GM12878 (cell line): ENCODE measurements at regions not wholly inside any gene's neighbourhood (a gene's known extent, or its start where the extent isn't known, plus 50 kb on each side); places are given as distances from the start of the nearest gene placed in this dataset.

Experiments used
- CTCF ChIP-seq, 3 experiments: IDR thresholded peaks in 2 of 3; conservative IDR thresholded peaks in 1 of 3; 2 replicates each; pipeline ENCODE4 v1.5.1; 2011; ENCODE audit warnings: low read depth in 3 of 3, low read length in 3 of 3, mild to moderate bottlenecking in 3 of 3, control low read depth in 2 of 3, moderate library complexity in 2 of 3, inconsistent platforms in 1 of 3, mixed read lengths in 1 of 3; ENCODE audit not compliant: control insufficient read depth in 2 of 3, insufficient read depth in 1 of 3; ENCODE audit errors: extremely low read depth in 1 of 3
- ELK1 ChIP-seq: IDR thresholded peaks from 2 replicates; pipeline ENCODE4 v1.6.1; 2012; ENCODE audit warnings: low read depth, low read length, improper control_type of control experiment
- JUNB ChIP-seq: IDR thresholded peaks from 2 replicates; pipeline ENCODE4 v1.6.1; 2016; ENCODE audit warnings: antibody characterized with exemption, mild to moderate bottlenecking
- MYC ChIP-seq: IDR thresholded peaks from 2 replicates; pipeline ENCODE4 v1.6.1; 2011; ENCODE audit warnings: mild to moderate bottlenecking, low read length, moderate library complexity, inconsistent platforms; ENCODE audit not compliant: insufficient read depth, insufficient replicate concordance, insufficient read length, severe bottlenecking
- NR2C1 ChIP-seq: fragments of 450-650 bp; IDR thresholded peaks from 2 replicates; pipeline ENCODE4 v1.6.1; 2017; ENCODE audit warnings: antibody characterized with exemption, mild to moderate bottlenecking, moderate library complexity

GRCh38 chr2:9702604-9703084 lies 71.8 kb upstream of the YWHAQ start:
- TF ChIP-seq MYC (no peak), JUNB (no peak), NR2C1 (no peak), ELK1 (no peak), CTCF (IDR thresholded peaks at IDR 0.05 in 2 of 3, conservative IDR thresholded peaks at IDR 0.05 in 1 of 3; ENCODE audit: control insufficient read depth in 2 of 3, extremely low read depth in 1 of 3, insufficient read depth in 1 of 3, low read depth in 3 of 3, low read length in 3 of 3) (no peak)
